ENCODE measurements at regions not wholly inside any gene's neighbourhood (a gene's known extent, or its start where the extent isn't known, plus 50 kb on each side); places are given as distances from the start of the nearest gene placed in this dataset.

- no peak for DNase-seq
Observed at GRCh38 chr15:58235961-58236360, 97.8 kb downstream of the AQP9 start.

DNA sequence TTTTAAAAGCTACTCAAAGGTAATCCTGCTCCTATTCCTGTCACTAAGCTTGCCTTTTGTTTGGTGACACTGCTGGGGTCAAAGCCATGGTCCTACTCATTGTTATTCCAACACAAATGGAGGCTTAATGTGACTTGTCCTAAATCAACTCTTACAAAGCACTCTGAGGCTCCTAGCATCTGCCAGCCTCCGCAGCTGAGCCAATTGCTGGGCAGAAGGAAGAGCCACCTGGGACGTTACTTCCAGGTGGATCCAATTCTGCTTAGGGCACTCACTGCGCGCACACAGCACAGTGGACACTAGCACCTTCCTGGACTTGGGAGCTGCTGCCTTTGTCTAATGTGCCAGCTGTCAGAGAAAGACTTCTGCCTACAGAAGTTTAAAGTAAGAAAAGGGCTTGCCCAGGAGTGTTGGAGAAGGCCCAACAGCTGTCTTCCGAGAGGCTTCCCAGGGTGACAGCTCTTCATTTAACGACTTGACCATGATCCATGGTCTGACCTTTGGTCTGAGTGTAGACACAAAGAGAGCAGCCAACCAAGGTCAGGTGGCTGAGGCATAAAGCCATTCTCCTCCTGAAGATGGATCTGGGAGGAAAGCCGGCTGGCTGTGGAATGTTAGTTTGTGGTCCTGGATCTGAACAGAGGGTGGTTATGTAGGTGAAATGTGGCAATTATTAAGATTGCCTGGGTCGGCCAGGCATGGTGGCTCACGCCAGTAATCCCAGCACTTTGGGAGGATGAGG is 102.2 kb downstream of the AQP9 start:
- DNase-seq, result no peak

DNA sequence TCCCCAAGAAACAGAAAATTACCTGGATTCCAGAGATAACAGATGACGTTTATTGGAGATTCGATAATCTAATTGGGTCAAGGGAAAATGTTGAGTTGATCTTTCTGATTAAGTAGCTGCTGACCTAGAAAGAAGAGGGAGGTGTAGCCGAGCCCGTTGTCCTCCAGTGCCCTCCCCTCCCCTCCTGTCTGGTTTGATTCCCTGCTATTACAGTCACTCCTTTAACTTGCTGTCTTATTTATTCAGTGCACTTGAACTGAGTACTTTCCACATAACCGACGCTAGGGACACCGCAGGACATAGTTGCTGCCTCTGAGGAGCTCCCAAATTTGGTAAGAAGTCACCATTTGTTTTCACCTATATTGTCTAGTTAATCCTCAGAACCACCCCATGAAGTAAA is 103.7 kb downstream of the AQP9 start:
- no peak for DNase-seq

- no peak for DNase-seq
Observed at GRCh38 chr15:58243070-58243469, 104.9 kb downstream of the AQP9 start.

GRCh38 chr15:58244536-58244935 is 106.4 kb downstream of the AQP9 start:
- no peak for DNase-seq

GRCh38 chr15:58246041-58246440 is 107.9 kb downstream of the AQP9 start:
- no peak for DNase-seq

DNA sequence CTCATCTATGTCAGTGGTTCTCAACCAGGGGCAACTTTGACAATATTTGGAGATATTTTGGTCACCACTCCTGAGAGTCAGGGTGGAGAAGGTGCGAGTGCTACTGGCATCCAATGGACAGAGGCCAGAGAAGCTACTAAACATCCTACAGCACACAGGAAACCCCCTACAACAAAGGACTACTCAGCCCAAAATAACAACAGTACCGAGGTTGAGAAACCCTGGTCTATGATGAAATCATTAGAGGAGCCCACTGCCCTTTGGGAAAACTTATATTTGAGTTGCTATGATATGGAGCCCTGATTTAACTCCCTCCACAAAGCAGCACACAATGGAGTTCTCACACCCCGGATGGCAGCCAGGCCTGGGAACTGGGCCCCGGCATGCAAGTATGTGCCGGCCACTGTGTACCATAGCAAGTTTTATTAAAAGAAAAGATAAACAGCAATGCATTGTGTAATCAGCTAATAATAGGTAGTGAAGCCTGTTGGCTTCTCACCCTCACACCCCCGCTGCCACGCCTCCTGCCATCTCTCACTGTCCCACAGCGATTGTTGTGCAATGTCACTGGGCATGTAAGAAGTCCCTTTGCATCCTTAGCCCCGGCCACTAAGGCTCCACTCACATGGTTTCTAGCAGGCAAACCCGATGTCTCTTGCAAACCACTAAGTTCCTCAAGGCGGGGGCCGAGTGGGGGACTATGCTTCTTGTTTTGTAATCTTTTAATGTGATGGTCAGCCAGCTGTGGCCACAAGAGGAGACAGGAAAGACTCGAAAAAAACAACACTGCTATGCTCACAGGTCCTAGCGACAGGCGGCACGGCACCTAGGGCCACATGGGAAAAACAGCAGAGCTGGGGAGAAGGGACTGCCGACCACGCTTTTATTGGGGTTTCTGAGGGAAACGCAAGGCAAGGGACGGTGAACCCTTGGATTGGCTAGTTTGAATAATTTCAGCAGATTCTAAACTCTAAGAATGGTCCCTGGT is 110.0 kb downstream of the AQP9 start:
- no peak for DNase-seq

DNA sequence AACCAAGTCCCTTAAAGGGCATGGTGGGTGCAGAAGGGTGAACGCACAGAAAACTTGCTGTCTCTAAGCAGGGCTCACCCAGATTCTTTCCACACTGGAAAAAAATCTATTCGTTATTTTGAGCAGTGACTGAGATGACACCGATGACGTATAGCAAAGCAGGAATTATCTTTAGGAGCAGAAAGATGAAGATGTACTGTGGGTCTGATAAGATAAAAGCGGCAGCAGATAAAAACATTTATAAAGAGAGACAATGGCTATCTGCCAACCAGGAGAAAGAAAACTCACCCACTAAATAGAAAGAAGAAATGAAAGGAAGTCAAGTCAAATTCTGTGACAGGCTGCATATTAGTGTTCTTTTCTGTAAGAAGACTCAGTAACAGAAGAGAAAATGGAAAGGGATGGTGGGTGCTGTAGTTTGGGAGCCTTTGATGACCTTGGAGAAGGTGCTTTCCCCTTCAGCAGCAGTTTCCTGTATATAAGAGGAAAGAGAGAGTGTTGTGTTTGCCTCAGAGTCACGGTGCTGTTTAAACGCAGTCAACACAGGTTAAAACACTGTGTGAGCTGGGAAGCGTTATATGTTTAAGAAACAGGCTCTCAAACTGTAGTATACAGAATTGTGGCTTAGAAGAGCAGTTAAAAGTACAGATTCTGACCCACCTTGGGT is 111.6 kb downstream of the AQP9 start:
- DNase-seq, result no peak

DNA sequence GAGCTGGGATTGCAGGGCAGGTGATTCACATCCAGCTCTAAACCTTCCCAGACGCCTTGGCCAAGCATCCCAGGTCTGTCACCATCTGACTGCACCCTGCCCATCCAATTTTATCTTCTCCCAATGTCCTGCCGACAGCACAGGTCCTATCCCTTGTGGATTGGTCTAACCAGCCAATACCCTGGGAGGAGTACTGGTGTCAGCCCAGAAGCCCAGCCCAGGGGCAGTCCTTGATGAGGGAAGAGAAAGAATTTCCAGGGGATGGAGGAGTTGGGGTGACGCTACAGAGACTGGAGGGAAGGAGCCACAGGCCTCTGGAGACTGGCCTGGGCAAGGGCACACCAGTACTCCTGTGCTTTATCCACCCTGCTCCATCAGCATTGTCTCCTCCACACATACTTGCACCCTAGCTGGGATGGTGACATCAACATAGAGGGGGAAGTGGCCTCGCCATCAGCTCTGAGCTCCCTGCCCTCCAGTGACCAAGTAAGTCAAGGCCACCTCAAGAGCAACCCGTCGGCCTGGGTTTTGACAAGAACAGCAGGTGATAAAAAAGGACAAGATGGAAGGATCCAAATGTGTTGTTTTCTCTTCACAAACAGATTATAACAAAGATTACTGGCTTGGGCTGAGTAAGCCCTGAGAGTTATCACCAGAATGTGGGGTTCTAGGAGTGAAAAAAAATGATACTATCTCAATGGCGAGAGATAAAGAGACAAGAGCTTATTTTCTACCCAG is 114.6 kb downstream of the AQP9 start:
- no peak for DNase-seq

GRCh38 chr15:58257776-58258325 is 119.7 kb downstream of the AQP9 start:
- DNase-seq, result no peak

- DNase-seq, result no peak
Observed at GRCh38 chr15:58258501-58259292, 120.5 kb downstream of the AQP9 start.

- DNase-seq, result no peak
Observed at GRCh38 chr15:58260205-58260724, 122.1 kb downstream of the AQP9 start.

DNA sequence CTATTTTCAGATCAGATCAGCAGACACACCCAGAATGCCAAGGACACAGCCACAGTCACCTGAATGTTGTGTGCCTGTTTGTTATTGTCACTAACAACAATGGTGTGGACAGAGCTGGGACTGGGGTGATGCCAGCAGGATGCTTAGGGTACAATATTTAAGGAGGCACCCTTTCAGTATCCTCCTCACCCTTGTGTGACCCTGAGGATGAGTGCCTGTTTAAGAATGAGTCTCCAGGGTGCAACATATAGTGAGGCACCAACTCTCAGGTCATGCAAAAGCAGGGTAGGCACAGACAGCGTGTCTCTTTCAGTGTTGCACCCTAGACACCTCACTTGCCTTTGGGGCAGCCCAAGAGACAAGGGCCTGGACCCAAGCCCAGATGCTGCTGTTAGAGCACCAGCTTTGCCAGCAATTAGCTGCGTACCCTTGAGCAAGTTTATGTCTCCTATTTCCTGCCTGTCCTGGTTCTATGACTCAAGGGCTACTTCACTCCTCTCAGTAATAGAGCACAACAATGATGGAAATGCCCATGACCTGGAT is 122.6 kb downstream of the AQP9 start:
- no peak for DNase-seq

GRCh38 chr15:58261368-58261767 is 123.2 kb downstream of the AQP9 start:
- DNase-seq, result no peak

- no peak for DNase-seq
Observed at GRCh38 chr15:58264053-58264971, 126.1 kb downstream of the AQP9 start.

DNA sequence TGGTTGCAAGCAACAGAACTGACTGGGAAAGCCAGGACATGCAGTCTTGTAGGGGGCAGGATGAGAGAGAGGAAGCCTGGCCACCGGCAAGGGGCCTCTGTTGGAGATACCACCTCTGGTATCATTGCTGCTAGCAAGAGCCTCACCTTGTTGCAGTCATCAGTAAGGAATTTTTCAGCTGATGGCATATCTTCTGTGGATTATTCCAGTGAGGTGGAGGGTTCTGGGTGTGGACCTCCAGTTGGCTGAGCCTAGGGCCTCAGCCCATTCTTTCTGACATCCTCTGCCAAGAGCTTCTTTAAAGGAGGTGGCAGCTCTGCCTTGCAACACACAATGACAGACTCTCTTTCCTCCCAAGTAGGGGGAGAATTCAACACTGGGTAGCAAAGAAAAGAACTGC is 128.9 kb downstream of the AQP9 start:
- DNase-seq, result no peak

DNA sequence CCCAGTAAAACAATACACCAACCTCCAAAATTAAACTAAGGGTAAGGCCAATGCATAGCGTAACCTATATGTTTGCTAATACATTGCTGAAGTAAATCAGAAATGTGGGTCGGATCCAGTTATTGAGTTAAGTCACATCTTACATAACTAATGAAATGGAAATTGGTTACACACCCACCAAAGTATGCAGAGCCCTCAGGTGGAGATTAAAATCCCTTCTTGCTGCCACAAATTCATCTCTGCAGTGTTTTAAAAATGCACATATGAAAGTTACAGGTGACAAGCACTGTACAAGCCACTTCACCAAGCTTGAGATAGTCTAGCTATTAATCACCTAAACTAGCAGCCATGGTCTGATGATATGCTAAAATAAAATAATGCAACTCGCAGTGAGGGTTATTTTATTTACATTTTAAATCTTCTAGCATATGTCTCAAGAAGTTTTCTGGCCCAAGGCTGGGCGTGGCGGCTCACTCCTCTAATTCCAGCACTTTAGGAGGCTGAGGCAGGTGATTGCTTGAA is 130.6 kb downstream of the AQP9 start:
- no peak for DNase-seq

GRCh38 chr15:58269455-58270414 is 131.6 kb downstream of the AQP9 start:
- no peak for DNase-seq

Data from effector CD4-positive, alpha-beta T cell (primary cell).